Suprapubic skin (tissue), 3 donors: ENCODE measurements at regions not wholly inside any gene's neighbourhood (a gene's known extent, or its start where the extent isn't known, plus 50 kb on each side); places are given as distances from the start of the nearest gene placed in this dataset.

Experiments
- CTCF ChIP-seq, 2 donors: fragments of 200-600 bp in 1 of 2; fragments of 450-650 bp in 1 of 2; sonication (generic) in 1 of 2; IDR thresholded peaks; one replicate each; pipeline ENCODE4 v1.5.1; 2016 to 2019; ENCODE audit warnings: antibody characterized with exemption in 2 of 2, mild to moderate bottlenecking in 1 of 2, moderate library complexity in 1 of 2
- POLR2A ChIP-seq, 2 donors: fragments of 450-650 bp; IDR thresholded peaks; one replicate each; pipeline ENCODE4 v1.6.1; 2017; ENCODE audit warnings: antibody characterized with exemption in 2 of 2, mild to moderate bottlenecking in 2 of 2, moderate library complexity in 2 of 2

GRCh38 chr7:149683181-149683580 lies 90.2 kb downstream of the ZNF467 start:
- TF ChIP-seq CTCF (IDR thresholded peaks at IDR 0.05) (no peak), POLR2A (IDR thresholded peaks at IDR 0.05) (no peak)
